ENCODE measurements at regions not wholly inside any gene's neighbourhood (a gene's known extent, or its start where the extent isn't known, plus 50 kb on each side); places are given as distances from the start of the nearest gene placed in this dataset.

- DNase-seq (ENCODE audit: low read depth), result peak; percentile 33
These were observed 58.2 kb upstream of the ANTXRL start for GRCh38 chr10:46228563-46229071.

GRCh38 chr10:46229144-46229563 is 57.6 kb upstream of the ANTXRL start:
- no peak for DNase-seq (ENCODE audit: low read depth)

DNA sequence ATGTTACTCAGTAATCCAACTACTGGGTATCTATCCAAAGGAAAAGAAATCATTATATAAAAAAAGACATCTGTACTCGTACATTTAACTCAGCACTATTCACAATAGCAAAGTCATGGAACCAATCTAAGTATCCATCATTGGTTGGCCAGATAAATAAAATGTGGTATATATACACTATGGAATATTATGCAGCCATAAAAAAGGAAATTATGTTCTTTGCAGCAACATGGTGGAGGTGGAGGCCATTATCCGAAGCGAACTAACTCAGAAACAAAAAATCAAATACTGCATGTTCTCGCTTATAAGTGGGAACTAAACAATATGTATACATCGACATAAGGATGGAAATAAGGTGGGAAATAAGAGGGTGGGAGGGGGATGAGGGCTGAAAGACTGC is 56.2 kb upstream of the ANTXRL start:
- no peak for DNase-seq (ENCODE audit: low read depth)

DNA sequence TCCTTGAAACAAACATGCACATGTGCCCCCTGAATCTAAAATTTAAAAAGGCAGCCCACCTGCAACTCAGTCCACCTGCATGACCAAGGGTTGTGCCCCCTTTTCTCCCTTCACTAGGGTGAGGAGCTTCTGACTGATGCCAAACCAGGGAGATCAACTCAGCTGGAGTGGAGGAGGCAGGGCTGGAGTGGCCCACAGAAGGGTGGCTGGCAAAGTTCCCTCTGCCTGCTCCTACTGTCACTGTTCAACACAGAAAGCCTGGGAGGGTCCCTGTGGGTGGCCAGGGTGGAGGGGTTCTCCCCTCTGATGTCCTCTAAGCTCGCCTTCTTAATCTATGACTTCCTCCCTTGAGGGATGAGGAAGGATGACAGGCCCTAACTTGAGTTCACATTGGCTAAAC is 55.7 kb upstream of the ANTXRL start:
- DNase-seq (ENCODE audit: low read depth), result no peak

DNA sequence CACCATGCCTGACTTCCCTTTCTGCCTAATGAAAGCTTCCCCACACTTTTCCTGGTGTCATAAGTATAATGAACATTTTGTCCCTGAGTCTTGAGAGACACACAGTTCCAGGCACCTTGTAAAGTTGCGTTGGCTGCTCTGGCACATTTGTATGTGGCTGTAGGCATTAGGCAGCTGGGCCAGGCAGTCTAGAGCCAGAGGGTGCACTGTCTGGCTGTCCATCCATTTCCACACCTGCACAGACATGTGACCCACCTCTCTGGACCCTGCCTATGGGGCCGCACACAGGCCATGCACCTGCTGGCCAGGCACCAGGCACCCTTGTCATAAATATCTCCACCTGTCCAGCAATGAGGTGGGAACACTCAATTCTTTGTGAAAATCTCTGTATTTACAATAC is 54.7 kb upstream of the ANTXRL start:
- no peak for DNase-seq (ENCODE audit: low read depth)

DNA sequence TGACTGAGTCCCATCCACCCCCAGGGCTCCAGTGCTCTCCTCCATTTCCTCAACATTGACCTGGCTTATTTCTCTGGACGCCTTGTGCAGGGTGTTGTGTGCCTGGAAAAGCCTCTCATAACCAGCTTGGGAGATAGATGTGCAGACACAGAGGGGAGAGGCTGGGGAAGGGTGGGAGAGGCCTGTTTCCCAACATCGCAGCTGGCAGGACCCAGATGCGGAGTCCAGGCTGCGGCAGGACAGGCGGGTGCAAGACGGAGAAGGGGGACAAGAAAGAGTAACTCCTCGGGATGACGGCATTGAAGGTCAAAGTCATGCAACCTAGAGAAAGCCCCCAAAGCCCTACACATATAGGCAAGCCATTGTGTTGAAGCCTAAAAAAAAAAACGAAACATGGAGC is 54.1 kb upstream of the ANTXRL start:
- DNase-seq (ENCODE audit: low read depth), result no peak

- DNase-seq (ENCODE audit: low read depth), result no peak
These were observed 53.6 kb upstream of the ANTXRL start for GRCh38 chr10:46233181-46233580.

GRCh38 chr10:46234026-46234425 is 52.8 kb upstream of the ANTXRL start:
- no peak for DNase-seq (ENCODE audit: low read depth)

- no peak for DNase-seq (ENCODE audit: low read depth)
These were observed 52.3 kb upstream of the ANTXRL start for GRCh38 chr10:46234431-46235060.

DNA sequence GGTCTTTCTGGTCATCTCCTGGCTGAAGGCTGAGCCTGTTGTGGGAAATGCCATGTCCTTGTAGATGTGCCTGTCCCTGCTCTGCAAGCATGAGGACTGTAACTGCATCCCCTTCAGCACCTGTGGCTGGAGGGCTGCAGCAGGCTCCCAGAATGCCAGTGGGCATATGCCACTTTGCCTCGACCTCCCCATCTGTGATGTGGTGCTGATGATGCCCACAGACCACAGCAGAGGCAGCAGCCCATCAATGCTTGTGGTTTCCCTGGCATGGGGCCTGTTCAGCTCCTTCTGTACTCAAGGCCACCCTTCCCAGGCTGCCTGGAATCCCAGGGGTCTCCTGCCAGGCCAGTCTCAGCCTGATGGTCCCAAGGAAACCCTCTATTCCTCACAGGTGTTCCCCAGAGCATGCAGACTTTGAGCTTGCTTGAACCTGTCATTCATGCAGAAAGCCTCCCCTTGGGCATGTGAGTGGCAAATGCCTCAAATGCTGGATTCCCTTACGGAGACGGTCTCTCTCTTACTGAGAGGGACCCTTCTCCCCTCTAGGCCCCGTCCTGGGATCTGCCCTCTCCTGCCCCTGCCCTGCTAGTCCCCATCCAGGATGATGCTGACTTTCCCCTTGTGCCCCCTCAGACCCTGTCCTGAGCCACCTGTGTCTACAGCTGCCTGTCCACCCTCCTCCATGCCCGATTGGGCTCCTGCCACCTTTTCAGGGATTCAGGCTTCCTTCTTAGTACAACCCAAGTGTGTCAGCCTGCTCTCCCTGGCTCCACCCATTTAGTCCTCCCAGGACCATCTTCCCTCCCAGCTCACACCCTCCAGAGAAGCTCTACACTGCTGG is 50.9 kb upstream of the ANTXRL start:
- no peak for DNase-seq (ENCODE audit: low read depth)

GRCh38 chr10:46236546-46236887 is 50.3 kb upstream of the ANTXRL start:
- DNase-seq (ENCODE audit: low read depth), result no peak

DNA sequence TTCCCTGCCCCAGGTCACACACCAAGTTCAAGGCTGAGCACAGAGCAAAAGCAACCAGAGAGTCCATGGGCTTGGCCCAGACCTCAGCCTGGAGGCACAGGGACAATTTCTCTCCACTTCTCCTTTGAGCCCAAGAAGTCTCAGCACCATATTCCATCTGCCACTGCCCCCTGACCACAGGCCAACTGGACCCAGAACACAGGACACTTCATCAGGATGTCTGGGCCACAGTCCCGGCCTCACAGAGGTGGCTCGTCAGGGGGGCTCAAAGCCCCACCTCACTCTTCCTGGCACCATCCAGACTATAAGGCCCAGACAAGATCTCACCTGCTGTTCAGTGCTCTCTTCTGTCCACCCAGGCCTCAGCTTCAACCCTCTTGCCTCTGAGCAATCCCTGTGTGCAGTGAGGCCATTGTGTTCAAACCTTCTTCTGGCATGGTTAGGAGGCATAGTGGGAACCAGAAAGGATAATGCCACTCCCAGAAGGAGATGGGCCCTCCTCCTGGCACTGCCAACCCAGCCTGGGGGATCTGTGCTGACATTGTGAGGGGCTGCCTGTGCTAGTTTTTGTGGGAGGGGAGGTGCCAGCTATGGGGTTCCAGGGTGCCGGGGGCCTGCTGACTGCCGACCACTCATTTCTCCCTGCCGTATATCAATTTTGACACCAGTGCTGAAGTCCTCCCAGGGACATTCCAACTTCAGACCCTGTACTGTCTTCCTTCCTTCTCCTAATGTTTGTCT is 49.7 kb upstream of the ANTXRL start:
- DNase-seq (ENCODE audit: low read depth), result no peak
